CD4-positive, alpha-beta T cell treated with Interleukin-6 for 4 hours (primary cell): ENCODE measurements at regions not wholly inside any gene's neighbourhood (a gene's known extent, or its start where the extent isn't known, plus 50 kb on each side); places are given as distances from the start of the nearest gene placed in this dataset.
"Not testable (repeated sequence)": the region's sequence is repeated elsewhere in the genome, so short reads cannot be mapped to it uniquely, and the experiment has no call there.

Experiments used
- DNase-seq: peaks from one replicate; pipeline ENCODE4 v3.0.0-alpha.2; 2020; ENCODE audit warnings: mixed read lengths

DNA sequence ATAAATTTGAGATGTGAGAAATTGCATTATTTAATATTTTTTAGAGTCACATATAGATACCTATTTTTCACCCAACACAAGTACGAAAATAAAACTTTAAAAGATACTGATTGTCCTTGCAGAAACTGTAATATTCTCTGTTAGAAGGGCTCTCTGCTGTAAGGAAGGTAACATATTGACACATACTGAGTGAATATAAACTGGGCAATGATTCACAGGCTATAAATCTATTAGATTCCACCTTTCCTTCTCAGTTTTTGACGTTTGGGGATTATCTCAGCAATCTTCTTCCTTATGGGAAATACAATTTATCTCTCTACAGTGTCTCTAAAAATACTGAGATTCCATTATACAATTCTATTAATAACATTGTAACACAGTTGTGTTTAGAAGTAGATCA, 229.1 kb upstream of the MAP2 start:
- DNase-seq = no peak

DNA sequence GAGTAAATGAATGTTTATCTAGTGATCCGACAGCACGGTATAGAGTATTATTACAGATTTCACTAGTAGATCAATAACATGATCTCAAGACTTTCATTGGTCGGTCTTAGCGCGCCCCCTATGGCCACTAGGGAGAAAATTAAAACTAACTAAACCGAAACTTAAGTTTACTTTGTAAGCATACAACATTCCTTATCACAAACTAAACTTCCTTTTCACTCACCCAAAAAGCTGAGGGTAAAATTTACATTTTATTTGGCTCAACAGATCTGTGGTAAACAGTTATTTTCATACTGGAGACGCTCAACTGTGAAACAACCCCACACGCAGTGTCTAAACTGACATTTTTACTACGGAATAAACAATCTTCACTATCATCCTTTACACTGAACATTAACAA, 215.6 kb upstream of the MAP2 start:
- no peak for DNase-seq

DNA sequence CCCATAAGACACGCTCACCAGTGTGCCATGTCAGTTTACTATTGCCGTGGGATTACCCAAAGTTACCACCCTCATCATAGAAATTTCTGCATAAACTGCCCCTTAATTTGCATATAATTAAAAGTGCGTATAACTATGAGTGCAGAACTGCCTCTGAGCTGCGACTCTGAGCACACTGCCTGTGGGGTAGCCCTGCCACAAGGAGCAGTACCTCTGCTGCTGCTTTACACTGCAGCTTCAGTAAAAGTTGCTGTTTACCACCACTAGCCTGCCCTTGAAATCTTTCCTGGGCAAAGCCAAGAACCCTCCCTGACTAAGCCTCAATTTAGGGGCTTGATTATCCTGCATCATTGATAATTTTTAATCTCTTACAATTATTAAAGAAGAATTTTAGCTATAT, 213.9 kb upstream of the MAP2 start:
- no peak for DNase-seq

DNA sequence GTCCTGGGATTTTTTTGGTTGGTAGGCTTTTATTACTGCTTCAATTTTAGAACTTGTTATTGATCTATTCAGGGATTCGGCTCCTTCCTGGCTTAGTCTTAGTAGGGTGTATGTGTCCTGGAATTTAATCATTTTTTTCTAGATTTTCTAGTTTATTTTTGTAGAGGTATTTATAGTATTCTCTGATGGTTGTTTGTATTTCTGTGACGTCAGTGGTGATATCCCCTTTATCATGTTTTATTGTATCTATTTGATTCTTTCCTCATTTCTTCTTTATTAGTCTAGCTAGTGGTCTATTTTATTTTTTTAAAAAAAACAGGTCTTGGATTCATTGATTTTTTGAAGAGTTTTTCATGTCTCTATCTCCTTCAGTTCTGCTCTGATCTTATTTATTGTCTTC, 193.3 kb upstream of the MAP2 start:
- DNase-seq = no peak

DNA sequence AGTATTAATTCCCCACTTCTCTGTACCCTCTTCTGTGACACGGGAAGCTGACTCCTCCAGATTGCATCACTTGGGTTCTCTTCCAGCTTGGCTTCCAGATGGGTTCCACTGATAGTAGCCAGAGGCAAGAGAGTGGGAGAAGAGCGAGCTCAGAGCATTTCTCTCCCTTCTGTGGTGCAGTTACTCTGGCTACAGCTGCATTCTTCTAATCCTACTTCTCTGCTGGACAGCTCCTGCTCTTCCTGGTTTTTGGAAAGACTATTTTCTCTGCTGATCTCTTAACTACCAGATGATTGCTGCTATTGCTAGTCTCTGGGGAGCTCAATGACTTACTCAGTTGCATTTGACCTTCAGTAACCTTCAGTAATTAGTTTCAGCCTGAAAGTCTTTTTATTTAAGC, 187.5 kb upstream of the MAP2 start:
- DNase-seq = no peak

DNA sequence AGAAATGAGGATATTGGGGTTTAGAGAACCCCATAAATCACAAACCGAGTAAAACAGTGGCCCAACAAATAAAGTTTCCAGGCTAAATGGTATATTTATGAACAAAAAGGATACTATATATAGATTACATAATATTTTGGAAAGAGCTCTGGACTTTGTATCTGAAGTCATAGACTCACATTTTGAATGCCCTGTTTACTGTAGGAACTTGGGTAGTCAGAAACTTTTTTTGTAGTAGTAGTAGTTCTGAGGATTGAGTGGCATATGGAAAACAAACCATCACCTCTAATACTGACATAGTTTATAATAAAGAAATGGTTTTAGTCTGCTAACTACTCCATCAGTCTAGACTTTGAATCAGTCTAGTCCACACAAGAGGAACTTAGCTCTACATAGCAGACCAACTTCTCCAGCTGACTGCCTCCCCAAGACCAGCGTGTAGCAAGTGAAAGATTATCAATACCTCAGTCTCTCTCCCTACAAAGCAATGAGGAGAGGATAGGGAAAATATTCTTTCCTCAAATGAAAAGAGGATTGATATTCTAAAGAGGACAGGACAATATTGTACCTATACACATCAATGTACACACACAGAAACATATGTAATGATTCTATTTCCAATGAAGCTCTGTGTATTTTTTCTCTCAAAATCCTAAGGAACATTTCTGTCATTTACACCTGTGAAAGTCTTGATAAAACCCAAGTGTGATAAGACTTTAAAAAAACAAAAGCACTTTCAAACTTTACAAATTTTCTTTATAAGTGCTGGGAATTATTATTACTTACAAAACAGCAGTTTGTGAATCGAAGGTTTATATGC, 184.9 kb upstream of the MAP2 start:
- DNase-seq = no peak

DNA sequence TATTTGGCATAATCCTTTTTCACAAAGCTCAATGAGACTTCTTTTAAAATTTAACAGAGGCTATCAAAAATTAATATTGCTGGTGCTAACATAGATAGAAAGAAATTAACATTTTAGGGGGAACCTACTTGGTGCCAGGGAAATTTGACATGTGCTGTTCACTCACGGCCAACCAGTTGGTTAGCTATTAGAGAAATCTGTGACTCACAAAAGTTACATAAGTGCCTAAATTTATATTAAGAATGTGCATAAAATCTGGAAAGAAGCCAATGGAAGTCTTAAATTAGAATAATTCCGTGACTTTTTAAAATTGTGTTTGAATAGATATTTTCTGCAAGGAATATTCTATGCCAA, 184.3 kb upstream of the MAP2 start:
- no peak for DNase-seq

DNA sequence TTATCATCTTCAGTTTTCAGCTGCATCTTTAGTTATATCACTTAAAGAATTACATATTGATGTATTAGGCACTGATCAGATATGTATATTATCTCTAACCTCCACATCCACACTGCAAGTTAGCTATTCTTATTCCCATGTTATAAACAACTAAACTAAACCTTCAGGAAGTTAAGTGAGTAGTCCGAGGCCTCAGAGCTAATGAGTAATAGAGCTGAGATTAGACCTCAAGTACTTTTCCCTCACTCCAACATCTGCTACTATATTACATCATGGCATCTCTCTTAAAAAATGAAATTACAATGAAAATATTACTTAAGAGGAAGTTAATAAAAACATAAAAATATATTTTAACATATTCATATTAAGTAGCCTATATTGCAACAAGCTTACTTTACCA, 183.6 kb upstream of the MAP2 start:
- no peak for DNase-seq

- no peak for DNase-seq
Measured at GRCh38 chr2:209253544-209253943, 170.3 kb upstream of the MAP2 start.

DNA sequence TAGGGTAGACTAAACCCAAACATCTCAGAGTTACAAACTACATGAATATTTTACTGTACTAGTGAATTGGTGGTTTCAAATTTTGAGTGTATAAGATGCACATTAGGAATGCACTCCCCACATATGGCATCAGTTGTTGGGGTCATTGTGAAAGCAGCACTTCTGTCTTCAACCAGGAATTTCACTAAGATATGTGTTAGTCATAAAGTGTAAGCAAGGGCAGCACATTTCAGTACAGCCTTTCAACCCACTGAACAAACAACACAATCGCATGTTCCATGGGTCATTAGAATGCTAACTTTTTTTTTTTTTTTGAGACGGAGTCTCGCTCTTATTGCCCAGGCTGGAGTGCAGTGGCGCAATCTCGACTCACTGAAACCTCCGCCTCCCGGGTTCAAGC, 164.1 kb upstream of the MAP2 start:
- DNase-seq = no peak

DNA sequence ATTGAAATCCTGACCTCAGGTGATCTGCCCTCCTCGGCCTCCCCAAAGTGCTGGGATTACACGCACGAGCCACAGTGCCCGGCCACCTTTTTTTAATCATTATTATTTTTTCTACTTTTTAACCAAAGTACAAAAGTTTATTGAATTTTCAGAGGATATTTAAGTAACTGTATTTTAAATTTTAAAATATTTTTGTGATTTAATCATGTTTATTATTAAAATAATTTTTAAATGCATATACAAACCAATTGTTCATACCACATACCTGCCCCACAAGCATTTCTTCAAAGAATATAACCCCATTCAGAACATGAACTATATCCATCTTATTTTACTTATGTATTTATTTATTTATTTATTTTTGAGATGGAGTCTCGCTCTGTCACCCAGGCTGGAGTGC, 163.6 kb upstream of the MAP2 start:
- no peak for DNase-seq

- DNase-seq = not testable (repeated sequence)
Measured at GRCh38 chr2:209261366-209262053, 162.3 kb upstream of the MAP2 start.

DNA sequence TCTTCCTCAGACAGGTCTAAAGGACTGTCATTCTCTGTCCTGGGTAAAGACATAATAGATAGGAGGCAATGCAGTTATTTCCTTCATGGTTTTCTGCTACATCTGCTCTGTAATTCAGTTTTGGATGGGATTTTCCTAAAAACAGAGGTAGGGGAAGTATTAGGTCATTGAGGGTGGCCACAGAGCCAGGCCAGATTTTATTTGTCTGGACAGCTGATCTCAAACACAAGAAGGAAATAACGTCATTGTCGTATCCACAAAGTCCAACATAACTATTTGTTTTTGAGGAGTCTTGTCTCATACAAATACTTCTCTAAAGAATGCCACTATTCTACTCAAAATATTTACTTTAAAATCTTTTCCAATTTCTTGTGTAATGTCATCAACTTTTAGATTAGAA, 154.8 kb upstream of the MAP2 start:
- DNase-seq = no peak

DNA sequence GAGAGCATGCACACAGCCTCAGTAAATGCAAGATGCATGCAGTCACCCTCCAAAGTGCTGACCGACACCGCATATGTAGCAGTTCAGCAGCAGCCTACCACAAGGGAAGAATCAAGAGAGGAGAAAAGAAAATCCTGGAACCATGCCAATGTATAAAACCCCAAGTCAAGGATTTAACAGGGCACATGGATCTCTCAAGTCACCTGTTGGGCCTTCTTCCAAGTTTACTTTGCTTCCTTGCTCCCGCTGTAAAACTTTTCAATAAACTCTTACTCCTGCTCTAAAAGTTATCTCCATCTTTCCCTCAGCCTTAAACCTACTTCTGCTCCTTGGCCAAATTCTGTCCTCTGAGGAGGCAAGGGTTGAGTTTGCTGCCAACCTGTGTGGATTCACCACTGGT, 147.8 kb upstream of the MAP2 start:
- no peak for DNase-seq

DNA sequence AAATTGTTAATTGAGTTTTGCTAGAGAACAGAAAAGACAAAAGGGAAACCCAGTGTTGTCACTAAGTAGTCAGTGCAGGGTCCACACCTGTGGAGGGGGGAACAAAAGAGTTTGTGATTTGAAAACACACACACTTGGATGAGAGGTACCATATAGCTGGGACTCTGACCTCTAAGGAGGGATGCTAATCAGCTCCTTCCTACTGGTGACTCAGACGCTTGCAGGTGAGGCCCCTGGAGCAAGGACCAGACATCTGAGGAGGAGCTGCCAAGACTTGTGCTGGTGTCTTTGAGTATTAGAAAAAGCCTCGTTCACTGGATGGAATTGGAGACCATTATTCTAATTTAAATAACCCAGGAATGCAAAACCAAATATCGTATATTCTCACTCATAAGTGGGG, 146.4 kb upstream of the MAP2 start:
- DNase-seq = no peak

GRCh38 chr2:209298601-209299000, 125.2 kb upstream of the MAP2 start:
- DNase-seq = no peak

GRCh38 chr2:209299478-209299877, 124.4 kb upstream of the MAP2 start:
- not testable (repeated sequence) for DNase-seq

- not testable (repeated sequence) for DNase-seq
Measured at GRCh38 chr2:209300766-209301165, 123.1 kb upstream of the MAP2 start.

DNA sequence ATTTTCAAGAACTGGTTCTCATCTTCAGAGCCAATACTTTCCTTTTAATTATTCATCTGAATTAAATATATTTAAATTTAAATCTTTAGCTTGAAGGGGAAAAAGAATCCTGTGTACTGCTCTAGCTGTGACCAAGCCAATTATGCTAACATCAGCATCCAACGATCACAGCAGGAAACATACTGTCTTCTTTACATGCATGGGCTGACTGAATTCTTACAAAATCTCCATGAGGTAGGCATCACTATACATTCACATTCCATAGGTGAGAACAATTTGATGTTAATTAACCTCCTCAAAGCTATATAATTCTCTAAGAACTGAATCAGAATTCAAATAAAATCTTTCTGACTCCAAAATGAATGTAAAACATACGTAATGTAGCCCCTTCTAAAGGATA, 118.8 kb upstream of the MAP2 start:
- no peak for DNase-seq

DNA sequence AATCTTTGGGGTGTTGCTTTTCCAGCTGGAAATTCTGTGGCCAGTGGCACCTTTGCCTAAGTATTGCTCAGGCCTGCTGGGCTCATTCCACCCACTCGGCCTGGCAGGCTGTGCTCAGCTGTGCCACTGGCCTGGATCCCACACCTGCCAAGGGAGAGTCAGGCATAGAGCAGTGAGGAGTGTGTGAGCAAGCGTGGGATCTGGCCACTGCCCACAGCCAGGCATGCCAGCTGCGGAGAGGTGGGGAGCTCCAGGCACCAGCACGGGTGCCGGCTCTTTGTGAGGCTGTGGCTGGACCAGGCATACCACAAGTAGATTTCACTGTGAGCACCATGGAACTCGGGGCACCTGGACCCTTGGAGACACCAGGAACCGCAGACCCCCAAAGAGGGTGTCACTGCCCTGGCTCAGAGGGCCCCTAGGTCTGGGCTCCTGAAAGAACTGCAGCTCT, 118.1 kb upstream of the MAP2 start:
- no peak for DNase-seq

DNA sequence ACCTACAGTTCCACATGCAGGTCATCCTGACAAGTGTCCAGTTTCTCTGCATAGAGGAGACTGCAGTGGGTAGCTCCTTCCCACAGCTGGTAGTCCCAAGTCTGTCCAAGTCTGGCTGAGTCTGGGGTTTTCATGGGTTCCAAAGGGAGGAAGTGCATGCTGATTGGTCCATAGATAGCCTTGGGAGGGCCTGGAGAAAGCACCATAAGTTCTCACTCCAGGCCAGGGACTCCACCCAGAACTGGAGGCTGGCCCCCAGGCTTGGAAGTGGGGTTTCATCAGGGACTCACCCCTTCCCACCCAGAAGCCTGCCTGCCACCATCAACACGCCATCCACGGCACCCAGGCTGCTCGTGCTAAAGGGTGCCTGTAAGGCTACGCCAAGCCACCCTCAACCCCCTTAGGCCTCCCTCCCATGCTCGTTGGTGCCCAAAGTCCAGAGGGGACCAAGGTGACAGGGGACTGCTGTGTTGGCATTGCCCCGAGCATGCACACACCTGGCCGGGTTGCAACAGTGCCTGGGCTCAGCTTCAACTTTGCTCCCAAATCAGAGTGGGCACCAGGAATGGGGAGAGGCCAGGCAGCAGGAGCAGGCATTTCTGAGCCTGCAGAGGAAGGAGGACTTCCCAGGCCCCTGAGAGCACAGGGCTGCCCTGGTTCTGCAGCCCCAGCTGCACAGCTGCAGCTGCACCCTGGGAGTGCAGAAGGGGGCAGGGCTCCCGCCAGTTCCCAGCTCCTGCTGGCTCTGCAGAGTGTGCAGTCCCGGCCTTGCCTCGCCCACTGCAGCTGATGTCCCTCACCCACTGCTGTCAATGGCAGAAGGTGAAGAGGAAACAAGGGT, 116.5 kb upstream of the MAP2 start:
- DNase-seq = no peak

GRCh38 chr2:209308415-209308814, 115.4 kb upstream of the MAP2 start:
- no peak for DNase-seq

DNA sequence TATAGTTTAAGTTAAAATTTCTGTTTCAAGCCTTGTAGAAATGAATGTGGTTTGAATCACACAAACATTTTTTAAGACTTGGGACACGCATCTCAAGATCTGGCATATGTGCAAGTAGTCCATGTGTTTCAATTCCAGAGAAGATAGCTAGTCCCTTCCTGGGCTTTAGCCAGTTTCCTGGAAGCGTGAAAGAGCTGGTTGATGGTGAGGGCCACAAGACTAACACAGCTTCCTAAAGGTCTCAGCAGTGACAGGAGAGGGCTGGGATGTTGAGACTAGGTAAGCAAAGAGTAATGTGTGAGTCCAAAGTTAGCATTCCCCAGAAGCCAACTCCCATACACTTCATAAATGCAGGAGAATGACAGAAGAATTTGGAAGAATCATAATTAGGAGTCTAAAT, 111.9 kb upstream of the MAP2 start:
- DNase-seq = no peak

DNA sequence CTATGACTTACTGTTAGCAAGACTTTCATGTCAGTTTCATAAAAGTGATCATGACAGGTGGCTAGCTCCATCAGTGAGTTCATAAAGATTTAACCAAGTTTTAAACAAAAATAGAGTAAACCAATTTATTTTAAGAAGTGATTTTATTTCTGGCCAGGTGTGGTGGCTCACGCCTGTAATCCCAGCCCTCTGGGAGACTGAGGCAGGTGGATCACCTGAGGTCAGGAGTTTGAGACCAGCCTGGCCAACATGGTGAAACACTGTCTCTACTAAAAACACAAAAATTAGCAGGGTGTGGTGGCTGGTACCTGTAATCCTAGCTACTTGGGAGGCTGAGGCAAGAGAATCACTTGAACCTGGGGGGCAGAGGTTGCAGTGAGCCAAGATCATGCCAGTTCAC, 111.4 kb upstream of the MAP2 start:
- not testable (repeated sequence) for DNase-seq
